ENCODE measurements at regions not wholly inside any gene's neighbourhood (a gene's known extent, or its start where the extent isn't known, plus 50 kb on each side); places are given as distances from the start of the nearest gene placed in this dataset.

- H3K4me1 ChIP-seq = no peaks in the 10 kb centered on the region
- 46 to 57% methylated on average over 5 of the region's 5 CpGs for WGBS, 2 donors
- no peak overlapping the region for H3K4me3 ChIP-seq
- FAIRE-seq (no peak), ATAC-seq (peak in 1 of 4 donors; percentile 25), DNase-seq (no peak)
- intact Hi-C loops (cut with DNase I) = no loop called here
- no peaks in the 10 kb centered on the region for H3K27me3 ChIP-seq
- TF ChIP-seq, protein P1, sequence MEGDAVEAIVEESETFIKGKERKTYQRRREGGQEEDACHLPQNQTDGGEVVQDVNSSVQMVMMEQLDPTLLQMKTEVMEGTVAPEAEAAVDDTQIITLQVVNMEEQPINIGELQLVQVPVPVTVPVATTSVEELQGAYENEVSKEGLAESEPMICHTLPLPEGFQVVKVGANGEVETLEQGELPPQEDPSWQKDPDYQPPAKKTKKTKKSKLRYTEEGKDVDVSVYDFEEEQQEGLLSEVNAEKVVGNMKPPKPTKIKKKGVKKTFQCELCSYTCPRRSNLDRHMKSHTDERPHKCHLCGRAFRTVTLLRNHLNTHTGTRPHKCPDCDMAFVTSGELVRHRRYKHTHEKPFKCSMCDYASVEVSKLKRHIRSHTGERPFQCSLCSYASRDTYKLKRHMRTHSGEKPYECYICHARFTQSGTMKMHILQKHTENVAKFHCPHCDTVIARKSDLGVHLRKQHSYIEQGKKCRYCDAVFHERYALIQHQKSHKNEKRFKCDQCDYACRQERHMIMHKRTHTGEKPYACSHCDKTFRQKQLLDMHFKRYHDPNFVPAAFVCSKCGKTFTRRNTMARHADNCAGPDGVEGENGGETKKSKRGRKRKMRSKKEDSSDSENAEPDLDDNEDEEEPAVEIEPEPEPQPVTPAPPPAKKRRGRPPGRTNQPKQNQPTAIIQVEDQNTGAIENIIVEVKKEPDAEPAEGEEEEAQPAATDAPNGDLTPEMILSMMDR (IDR thresholded peaks at IDR 0.05) = no peak
- no peaks in the 10 kb centered on the region for H3K36me3 ChIP-seq
- H3K9me3 ChIP-seq = no peaks in the 10 kb centered on the region
- peak overlapping the region in 2 of 4 donors; percentile 54 to 66 for H3K27ac ChIP-seq
Measured at GRCh38 chr10:4685904-4686643, 139.9 kb upstream of the AKR1E2 start.

DNA sequence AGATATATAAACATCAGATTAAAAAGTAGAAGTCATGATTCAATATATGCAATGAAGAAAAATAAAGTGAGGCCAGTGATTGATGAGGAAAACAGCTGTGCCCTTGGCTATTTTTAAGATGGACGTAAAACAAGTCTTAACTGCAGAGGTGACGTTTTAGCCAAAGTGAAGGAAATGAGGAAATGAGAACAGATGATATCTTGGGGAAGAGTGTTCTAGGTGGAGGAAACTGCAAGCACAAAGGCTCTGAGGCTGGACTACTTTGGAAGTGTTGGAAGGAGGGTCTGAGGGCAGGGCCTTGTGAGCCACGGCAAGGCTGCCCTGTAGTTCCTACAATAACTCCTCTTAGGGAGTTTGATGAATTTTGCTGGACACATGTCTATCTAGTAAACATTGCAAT lies 140.5 kb upstream of the AKR1E2 start:
- Histone ChIP-seq H3K4me3 (no peak overlapping the region), H3K36me3 (no peaks in the 10 kb centered on the region), H3K27ac (peak overlapping the region in 2 of 4 donors; percentile 54 to 66), H3K9me3 (no peaks in the 10 kb centered on the region), H3K27me3 (no peaks in the 10 kb centered on the region), H3K4me1 (no peaks in the 10 kb centered on the region)
- FAIRE-seq = no peak
- 59 to 70% methylated on average over 3 of the region's 3 CpGs for WGBS, 2 donors
- intact Hi-C loops (cut with DNase I) = no loop called here
- DNase-seq = no peak
- ATAC-seq = no peak
- TF ChIP-seq, protein P1 (IDR thresholded peaks at IDR 0.05) = no peak

GRCh38 chr10:4684434-4684833 lies 141.6 kb upstream of the AKR1E2 start:
- Histone ChIP-seq H3K27me3 (no peaks in the 10 kb centered on the region), H3K4me1 (no peaks in the 10 kb centered on the region), H3K36me3 (no peaks in the 10 kb centered on the region), H3K4me3 (no peak overlapping the region), H3K27ac (no peak overlapping the region), H3K9me3 (no peaks in the 10 kb centered on the region)
- intact Hi-C loops (cut with DNase I) = no loop called here
- FAIRE-seq (no peak), ATAC-seq (no peak), DNase-seq (no peak)
- TF ChIP-seq, protein P1 (IDR thresholded peaks at IDR 0.05) = no peak

- no peaks in the 10 kb centered on the region for H3K36me3 ChIP-seq
- H3K4me1 ChIP-seq = peaks cover 0 to 3% (median under 1%) of the 10 kb centered on the region in 3 donors
- 78 to 85% methylated on average over 8 of the region's 8 CpGs for WGBS, 2 donors
- H3K27ac ChIP-seq = no peak overlapping the region
- H3K4me3 ChIP-seq = no peak overlapping the region
- no peak for ATAC-seq
- TF ChIP-seq, protein P1 (IDR thresholded peaks at IDR 0.05) = no peak
- intact Hi-C loops (cut with DNase I) = no loop called here
- DNase-seq = no peak
- no peak for FAIRE-seq
- H3K27me3 ChIP-seq = no peaks in the 10 kb centered on the region
- no peaks in the 10 kb centered on the region for H3K9me3 ChIP-seq
Measured at GRCh38 chr10:4683838-4684237, 142.2 kb upstream of the AKR1E2 start.

- intact Hi-C loops (cut with DNase I) = no loop called here
Measured at GRCh38 chr10:4683137-4683536, 142.9 kb upstream of the AKR1E2 start.

More at GRCh38 chr10:4683137-4683536, 142.9 kb upstream of the AKR1E2 start:
- no peak for DNase-seq
- Histone ChIP-seq H3K4me3 (no peak overlapping the region), H3K27me3 (no peaks in the 10 kb centered on the region), H3K27ac (no peak overlapping the region), H3K4me1 (peaks cover 6 to 10% (median 7%) of the 10 kb centered on the region in 3 donors), H3K36me3 (no peaks in the 10 kb centered on the region), H3K9me3 (no peaks in the 10 kb centered on the region)
- FAIRE-seq = no peak
- TF ChIP-seq, protein P1 (IDR thresholded peaks at IDR 0.05) = no peak
- WGBS, 2 donors = 55 to 75% methylated on average over 2 of the region's 2 CpGs
- no peak for ATAC-seq

Measured in pancreas (tissue), 10 donors.